Esophagus muscularis mucosa (tissue), 3 donors: ENCODE measurements at regions not wholly inside any gene's neighbourhood (a gene's known extent, or its start where the extent isn't known, plus 50 kb on each side); places are given as distances from the start of the nearest gene placed in this dataset.

ENCODE experiments used
- CTCF ChIP-seq, 3 experiments: fragments of 200-600 bp in 2 of 3; fragments of 450-650 bp in 1 of 3; sonication (generic) in 2 of 3; IDR thresholded peaks; one replicate each; pipeline ENCODE4 v1.5.1; 2017 to 2019; ENCODE audit warnings: antibody characterized with exemption in 3 of 3, mild to moderate bottlenecking in 2 of 3, moderate library complexity in 1 of 3
- POLR2A ChIP-seq: fragments of 450-650 bp; IDR thresholded peaks from one replicate; pipeline ENCODE4 v1.6.1; 2017; ENCODE audit warnings: antibody characterized with exemption, moderate library complexity, mild to moderate bottlenecking, low read depth

- TF ChIP-seq CTCF (IDR thresholded peaks at IDR 0.05) (no peak), POLR2A (no peak)
Measured at GRCh38 chr14:81633496-81633895, 99.8 kb upstream of the SEL1L start.
